Esophagus mucosa (tissue), 1 donor: ENCODE measurements at regions not wholly inside any gene's neighbourhood (a gene's known extent, or its start where the extent isn't known, plus 50 kb on each side); places are given as distances from the start of the nearest gene placed in this dataset.

Experiments used
- ATAC-seq: fragments of 200-7000 bp; cut with Tn5 transposase; one replicate; pipeline ENCODE4 v1.9.1; 2020
- donor health status: DM: yes; HTN: yes; CAD: no.

DNA sequence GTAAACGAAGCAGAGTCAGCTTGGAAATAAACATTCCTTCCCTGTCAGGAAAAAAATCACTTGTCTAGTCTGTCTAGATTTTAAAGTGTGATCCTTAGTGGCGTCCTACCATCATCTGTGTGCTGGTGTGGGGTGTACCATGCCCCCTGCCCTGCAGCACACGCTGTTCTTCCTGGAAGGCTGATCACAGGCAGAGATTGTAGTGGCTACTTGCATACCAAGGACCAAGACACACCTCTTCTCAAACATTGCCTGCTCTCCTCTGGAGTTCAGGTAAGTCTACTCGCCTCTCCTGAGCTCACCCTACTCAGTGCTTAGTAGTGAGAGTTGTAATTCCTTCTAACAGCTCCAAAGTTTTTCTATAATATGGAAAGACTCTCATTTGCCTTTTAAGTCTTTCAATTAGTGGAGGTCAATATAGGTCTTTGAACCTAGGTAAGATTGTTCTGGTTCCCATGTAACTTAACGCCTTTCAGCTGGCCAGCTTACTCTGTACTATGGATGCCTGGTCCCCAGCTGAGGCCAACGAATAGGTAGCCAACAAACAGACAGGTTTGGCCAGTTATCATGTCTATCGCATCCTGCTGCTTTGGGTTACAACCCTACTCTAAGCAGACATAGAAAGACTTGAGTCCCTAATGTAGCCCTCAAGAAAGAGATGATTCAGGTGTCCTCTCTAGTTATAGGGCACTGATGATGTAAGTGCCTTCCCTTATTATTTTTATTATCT, 55.4 kb downstream of the XCL1 start:
- ATAC-seq: no peak

GRCh38 chr1:168634951-168635532, 58.6 kb downstream of the XCL1 start:
- ATAC-seq: no peak

- ATAC-seq: no peak
These were observed 59.8 kb downstream of the XCL1 start for GRCh38 chr1:168636200-168636599.

DNA sequence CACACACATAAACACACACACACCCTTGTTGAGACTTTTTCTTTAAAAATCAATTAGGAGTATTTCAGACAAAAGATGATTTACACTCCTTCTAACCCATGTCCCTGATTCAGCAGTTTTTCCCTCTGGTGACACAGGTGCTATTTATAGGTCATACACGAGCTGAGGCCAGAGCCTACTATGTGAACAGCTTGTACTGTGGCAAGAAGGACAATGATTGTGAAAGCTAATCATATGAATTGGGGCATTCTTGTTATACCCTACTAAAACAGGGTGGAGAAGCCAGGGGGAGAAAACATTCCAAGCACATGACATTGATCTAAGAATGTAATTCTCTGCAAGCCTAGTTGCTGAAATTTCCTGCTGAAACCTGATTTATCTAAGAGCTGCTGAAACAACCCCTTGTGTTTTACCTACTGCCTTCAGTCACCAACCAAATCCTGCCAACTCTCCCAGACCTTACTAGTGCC, 60.3 kb downstream of the XCL1 start:
- peak; percentile 55 for ATAC-seq

DNA sequence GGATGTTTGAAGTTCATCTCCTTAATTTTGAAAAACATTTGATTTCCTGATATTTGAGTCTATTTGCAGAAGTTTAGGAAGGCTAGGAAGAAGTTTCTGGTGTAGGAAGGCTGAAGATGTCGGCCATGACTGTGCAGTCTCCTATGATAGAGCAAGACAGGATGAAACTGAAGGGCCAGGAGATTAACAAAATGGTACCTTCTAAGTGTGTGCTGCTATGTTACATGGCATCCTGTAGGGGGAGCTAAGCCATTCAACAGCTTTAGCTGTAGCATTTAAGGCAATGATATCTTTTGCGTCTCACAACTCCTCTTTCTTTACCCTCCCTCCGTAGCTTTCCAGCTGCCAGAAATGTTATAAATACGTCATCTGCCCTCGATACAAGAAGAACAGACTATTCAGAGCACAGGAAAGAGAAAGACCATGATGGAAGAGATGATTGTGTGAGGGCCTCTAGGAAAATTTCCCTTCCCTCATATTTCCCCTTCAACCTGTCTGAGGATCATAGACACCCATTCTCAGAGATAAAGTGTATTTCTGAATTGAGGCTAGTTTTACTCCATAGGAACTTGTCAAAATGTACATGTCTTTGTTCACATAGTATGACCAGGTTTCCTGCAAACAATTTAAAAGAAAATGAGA, 61.1 kb downstream of the XCL1 start:
- peak; percentile 60 for ATAC-seq

GRCh38 chr1:168638884-168639283, 62.5 kb downstream of the XCL1 start:
- ATAC-seq: no peak

GRCh38 chr1:168640182-168640581, 63.8 kb downstream of the XCL1 start:
- ATAC-seq: no peak

DNA sequence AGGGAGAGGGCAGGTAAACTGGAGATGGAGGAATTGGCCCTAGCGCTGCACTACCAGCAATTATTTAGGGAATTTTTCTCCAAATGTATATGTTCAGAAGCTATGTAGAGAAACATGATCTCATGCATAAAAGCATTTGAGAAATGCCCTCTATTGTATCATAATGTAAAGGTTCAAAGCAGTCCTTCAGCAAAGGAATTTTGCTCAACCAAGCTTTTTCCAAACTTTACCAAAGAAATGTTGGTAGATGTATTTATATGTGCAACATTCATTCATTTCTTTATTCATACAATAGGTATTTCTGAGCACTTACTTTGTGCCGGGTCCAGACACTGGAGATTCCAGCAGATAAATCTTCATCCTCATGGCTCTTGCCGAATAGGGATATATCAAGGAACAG, 64.4 kb downstream of the XCL1 start:
- ATAC-seq: no peak

DNA sequence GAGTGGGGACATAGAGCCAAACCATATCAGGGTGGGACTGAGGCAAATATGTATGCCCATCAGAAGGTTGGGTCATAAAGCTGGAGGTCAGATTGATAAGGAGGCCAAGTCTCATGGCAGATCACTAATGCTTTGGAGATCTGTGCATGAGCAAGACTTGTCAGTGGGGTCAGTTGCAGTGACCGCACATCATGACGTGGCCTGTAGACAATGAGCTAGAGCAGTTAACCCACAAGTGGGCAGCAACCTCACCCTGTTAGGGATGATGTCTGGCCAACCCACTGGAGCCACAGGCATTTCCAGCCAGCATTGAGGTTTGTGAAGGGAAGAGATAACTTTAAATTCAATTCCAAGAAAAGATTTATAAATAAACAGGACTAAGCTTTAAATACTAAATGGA, 66.7 kb downstream of the XCL1 start:
- ATAC-seq: no peak
